ENCODE measurements at regions not wholly inside any gene's neighbourhood (a gene's known extent, or its start where the extent isn't known, plus 50 kb on each side); places are given as distances from the start of the nearest gene placed in this dataset.

DNA sequence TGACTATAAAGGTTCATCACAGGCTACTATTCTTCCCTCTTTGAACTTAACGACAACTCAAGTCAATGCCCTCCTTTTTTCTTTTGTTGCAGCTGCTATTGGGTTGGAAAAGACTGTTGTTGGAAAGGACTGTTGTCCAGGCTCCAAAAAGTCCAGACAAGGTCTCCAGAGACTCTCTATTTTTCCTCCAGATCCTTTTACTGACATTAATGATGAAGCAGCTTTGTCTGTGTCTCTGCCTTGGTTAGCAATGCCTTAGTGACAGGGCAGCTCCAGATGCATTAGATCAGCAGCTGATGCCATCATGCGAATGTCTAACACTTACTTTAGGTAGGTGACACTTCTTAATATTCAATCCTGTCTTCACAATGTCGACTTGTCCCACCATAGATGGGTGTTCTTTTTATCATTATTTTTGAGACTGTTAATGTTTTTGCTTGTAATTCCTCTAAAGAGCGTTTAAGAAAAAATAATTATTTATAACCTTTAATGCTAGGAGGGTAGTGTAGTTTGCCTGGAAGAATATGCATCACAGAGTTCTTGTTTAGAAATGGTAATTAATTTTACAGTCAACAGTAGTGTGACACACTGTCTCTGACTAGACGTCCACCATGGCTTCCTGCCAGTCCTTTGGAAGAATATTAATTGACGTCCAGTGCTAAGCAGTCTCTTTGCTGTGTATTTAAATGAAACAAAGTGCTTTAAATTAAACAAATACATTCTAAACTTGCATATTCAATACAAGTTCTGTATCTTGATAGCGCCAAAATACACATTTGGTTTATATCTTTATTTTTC lies 492.2 kb downstream of the NR2F1-AS1 start:
- peak in 3 of 11 donors; percentile 34 to 66 (median 65) for DNase-seq (ENCODE audit: extremely low read depth in 1 of 11, low read depth in 9 of 11, low spot score in 4 of 11)

DNA sequence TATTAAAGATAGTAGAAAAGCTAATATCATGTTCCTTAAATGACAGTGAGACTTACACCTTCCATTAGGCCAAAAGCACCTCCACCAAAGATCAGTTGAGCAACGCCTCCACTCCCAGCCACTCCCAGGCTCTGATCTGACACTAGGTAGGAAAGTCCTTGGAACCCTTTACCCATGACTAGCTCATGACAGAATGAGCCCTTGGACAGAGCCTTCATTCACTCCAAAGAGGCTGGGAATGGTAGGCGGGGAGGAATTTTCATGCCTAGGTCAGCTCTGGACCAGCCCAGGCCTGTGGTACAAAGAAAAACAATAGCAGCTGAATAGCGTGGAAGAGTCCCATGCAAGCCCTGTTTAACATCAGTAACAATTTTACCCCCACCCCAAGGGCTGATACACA lies 493.7 kb downstream of the NR2F1-AS1 start:
- no peak for DNase-seq (ENCODE audit: extremely low read depth in 1 of 11, low read depth in 9 of 11, low spot score in 4 of 11)

DNA sequence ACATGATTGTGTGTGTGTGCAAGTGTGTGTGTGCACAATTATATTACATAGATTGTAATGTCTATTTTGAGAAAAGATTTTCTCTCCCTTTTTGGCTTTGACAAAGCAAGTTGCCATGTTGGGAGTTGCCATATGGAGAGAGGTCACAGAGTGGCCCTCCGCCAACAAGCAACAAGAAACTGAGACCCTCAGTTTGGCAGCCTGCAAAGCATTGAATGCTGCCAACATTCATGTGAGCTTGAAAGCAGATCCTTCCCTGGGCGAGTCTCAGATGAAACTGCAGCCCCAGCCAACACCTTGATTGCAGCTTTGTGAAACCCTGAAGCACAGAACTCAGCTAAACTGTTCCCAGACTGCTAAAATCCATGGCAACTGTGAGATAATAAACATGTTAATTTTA lies 498.0 kb downstream of the NR2F1-AS1 start:
- DNase-seq (ENCODE audit: extremely low read depth in 1 of 11, low read depth in 9 of 11, low spot score in 4 of 11): no peak

- no peak for DNase-seq (ENCODE audit: extremely low read depth in 1 of 11, low read depth in 9 of 11, low spot score in 4 of 11)
These were observed 502.0 kb downstream of the NR2F1-AS1 start for GRCh38 chr5:93079046-93079445.

DNA sequence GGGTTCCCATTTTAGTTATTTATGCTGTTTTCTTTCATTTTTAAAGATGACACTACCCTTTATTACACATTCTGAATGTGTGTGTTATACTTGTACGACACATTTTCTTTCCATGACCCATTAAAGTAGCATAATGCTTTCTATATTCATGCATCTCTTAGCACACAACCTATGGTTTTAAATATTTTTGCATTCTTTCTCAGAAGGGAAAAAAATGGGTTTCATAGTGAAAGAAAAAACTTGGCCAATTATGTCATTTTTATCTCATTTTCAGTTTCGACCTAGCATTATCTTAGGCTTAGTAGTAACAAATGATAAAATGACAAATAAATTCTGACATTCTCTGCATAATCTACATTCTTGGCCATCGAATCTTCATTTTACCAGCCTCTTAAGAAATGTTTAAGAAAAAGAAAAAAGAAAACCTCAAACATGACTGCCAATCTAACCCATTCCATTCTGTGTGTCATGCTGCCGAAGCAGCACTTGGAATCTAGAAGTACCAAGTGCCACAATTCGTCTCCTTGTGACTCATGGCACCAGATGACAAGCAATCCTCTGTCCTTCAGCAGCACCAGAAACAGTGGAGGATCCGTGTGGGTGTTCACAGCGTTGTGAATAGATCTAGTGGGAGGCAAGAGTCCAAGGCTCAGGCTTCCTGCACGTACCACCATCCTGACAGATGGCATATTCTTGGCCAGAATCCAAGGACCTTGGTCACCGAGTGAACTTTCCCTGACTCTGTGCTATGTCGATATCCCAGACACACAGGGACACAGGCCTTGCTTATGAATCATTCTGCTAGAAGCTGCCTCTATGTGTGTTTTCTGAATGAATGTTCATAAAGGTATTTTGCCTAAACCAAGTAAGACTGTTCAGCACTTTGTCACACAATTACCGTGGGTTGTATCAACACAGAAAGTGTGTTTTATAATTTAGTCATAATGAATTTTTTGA lies 502.7 kb downstream of the NR2F1-AS1 start:
- peak in 5 of 11 donors; percentile 28 to 56 (median 46) for DNase-seq (ENCODE audit: extremely low read depth in 1 of 11, low read depth in 9 of 11, low spot score in 4 of 11)

- DNase-seq (ENCODE audit: extremely low read depth in 1 of 11, low read depth in 9 of 11, low spot score in 4 of 11): no peak
These were observed 504.5 kb downstream of the NR2F1-AS1 start for GRCh38 chr5:93076566-93076965.

DNA sequence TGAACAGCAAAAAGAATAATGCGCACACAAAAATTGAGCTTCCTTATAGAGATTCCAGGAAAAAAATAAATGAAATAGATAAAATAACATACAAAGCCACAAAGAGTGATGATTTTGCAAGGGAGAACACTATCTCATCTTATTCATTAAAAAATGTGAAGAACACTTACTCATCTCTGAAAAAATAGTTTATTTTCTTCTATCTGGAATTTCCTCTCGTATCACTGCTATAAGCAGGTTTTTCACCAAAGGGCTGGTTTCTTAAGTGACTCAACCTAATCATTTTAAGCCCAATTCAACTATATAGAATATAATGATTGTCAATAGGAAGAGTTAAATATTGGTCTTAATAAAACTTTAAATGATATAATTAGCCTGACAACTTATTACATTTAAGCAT lies 504.9 kb downstream of the NR2F1-AS1 start:
- DNase-seq (ENCODE audit: extremely low read depth in 1 of 11, low read depth in 9 of 11, low spot score in 4 of 11): no peak

GRCh38 chr5:93073547-93073946 lies 507.5 kb downstream of the NR2F1-AS1 start:
- no peak for DNase-seq (ENCODE audit: extremely low read depth in 1 of 11, low read depth in 9 of 11, low spot score in 4 of 11)

DNA sequence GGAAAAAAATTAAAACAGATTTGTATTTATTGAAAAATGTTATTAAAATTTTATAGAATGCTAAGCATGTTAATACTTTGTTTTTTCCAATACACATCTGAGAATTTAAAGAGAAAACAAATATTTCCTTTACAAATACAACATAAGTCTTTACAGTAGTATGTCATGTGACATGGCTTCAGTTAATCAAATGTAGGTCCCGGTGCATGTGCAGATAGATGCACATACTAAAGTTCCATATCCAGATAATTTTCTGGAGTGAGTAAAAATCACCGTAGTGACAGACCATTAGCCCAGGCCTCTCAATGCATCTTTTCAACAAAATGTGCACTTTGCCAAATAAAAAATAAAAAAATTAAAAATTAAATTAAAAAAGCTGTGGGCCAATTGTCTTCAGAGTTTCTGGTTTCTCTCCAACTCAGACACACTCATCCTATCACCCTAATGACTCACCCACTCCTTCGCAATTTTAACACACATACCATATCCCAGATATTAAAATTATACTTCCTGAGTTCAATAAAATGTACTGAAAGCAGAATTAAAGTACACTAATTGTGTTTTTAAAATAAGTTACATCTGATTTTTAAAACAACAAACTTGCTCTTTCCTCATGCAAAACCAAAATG lies 508.1 kb downstream of the NR2F1-AS1 start:
- DNase-seq (ENCODE audit: extremely low read depth in 1 of 11, low read depth in 9 of 11, low spot score in 4 of 11): no peak

- DNase-seq (ENCODE audit: extremely low read depth in 1 of 11, low read depth in 9 of 11, low spot score in 4 of 11): no peak
These were observed 509.3 kb downstream of the NR2F1-AS1 start for GRCh38 chr5:93071710-93072109.

GRCh38 chr5:93070938-93071337 lies 510.1 kb downstream of the NR2F1-AS1 start:
- no peak for DNase-seq (ENCODE audit: extremely low read depth in 1 of 11, low read depth in 9 of 11, low spot score in 4 of 11)

DNA sequence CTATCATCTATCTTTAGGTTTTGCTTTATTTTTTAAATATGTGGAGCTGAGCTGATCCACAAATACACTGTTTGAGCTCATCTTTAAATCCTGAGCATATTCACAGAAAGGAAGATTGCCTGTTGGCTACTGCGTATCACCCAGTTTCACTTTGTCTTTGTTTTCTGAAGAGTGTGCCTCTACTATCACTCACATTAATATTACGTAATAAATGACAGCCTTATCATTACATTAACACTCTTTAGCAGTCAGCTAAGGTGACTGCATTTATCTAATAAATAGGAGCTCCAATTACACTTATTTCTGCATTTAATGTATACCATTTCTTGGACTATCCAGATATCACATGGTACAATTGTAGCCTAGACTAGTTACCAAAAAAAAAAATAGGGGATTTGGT lies 511.7 kb downstream of the NR2F1-AS1 start:
- no peak for DNase-seq (ENCODE audit: extremely low read depth in 1 of 11, low read depth in 9 of 11, low spot score in 4 of 11)

DNA sequence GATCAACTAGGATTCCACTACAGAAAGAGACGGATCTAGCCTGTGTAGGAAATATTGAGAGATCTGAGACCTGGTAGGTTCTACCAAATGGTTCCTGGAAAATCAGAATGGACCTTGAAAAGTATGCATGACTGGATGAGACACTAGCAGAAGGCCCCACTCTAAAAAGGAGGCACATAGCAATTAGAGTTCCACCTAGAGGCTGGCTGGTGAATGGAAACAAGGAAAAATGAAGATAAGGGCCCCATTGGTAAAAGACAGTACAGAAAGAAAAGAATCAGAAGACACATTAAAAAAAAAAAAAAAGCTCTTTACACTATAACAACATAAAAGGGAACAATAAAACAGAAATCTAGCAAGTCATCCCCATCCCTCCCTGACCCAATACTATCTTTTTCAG lies 518.5 kb downstream of the NR2F1-AS1 start:
- no peak for DNase-seq (ENCODE audit: extremely low read depth in 1 of 11, low read depth in 9 of 11, low spot score in 4 of 11)

GRCh38 chr5:93058309-93058708 lies 522.7 kb downstream of the NR2F1-AS1 start:
- DNase-seq (ENCODE audit: extremely low read depth in 1 of 11, low read depth in 9 of 11, low spot score in 4 of 11): no peak

- no peak for DNase-seq (ENCODE audit: extremely low read depth in 1 of 11, low read depth in 9 of 11, low spot score in 4 of 11)
These were observed 523.7 kb downstream of the NR2F1-AS1 start for GRCh38 chr5:93057311-93057710.

GRCh38 chr5:93055971-93056370 lies 525.0 kb downstream of the NR2F1-AS1 start:
- DNase-seq (ENCODE audit: extremely low read depth in 1 of 11, low read depth in 9 of 11, low spot score in 4 of 11): no peak

DNA sequence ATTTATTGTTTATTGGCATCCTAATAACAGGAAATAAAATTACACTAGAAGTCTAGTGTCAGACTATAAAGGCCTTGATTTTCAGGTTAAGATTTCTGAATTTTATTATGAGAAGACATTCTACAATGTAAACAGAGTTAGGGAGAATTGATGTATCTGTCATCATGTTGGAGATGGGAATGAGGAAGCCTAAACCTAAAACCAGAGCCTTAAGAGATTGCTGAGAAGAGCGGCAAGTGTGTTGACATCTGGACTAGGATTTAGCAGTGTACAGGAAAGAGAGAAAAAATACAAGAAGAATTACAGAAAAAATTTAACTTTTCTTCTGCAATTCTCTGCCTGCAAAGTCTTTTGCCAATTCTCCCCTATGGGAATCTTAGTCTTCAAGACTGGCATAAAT lies 525.5 kb downstream of the NR2F1-AS1 start:
- no peak for DNase-seq (ENCODE audit: extremely low read depth in 1 of 11, low read depth in 9 of 11, low spot score in 4 of 11)

- DNase-seq (ENCODE audit: extremely low read depth in 1 of 11, low read depth in 9 of 11, low spot score in 4 of 11): no peak
These were observed 526.4 kb downstream of the NR2F1-AS1 start for GRCh38 chr5:93054424-93055163.

- DNase-seq (ENCODE audit: extremely low read depth in 1 of 11, low read depth in 9 of 11, low spot score in 4 of 11): no peak
These were observed 527.2 kb downstream of the NR2F1-AS1 start for GRCh38 chr5:93053825-93054224.

All from renal cortex interstitium (tissue), 11 donors.